ENCODE measurements at regions not wholly inside any gene's neighbourhood (a gene's known extent, or its start where the extent isn't known, plus 50 kb on each side); places are given as distances from the start of the nearest gene placed in this dataset.

DNA sequence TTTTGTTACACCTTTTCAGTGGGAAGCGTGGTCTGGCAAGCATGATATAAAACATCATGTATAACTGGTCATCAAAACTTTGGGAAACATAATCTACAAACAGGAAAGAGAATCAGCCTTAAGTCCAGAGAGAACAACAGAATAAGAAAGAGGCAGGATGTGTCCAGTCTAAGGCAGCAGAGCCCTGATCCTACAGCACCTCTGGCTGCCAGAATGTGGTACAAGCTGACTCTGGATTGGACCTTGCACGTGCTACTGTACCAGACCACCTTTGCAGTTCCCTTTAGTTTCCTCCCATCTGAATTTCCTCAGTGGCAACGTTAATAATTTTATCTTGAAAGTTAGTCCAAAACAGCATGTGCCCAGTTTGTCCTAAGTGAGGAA lies 824.6 kb upstream of the IGFBP3 start:
- no peak for TF ChIP-seq CTCF (IDR thresholded peaks at IDR 0.05)
- TF ChIP-seq POLR2A (IDR thresholded peaks at IDR 0.05): no peak
